ENCODE measurements at regions not wholly inside any gene's neighbourhood (a gene's known extent, or its start where the extent isn't known, plus 50 kb on each side); places are given as distances from the start of the nearest gene placed in this dataset.

- TF ChIP-seq CTCF (IDR thresholded peaks at IDR 0.05) (no peak), POLR2AphosphoS5 (IDR thresholded peaks at IDR 0.05) (no peak)
These were observed 466.1 kb downstream of the FOXG1 start for GRCh38 chr14:29232711-29233110.
